ENCODE measurements at regions not wholly inside any gene's neighbourhood (a gene's known extent, or its start where the extent isn't known, plus 50 kb on each side); places are given as distances from the start of the nearest gene placed in this dataset.

DNA sequence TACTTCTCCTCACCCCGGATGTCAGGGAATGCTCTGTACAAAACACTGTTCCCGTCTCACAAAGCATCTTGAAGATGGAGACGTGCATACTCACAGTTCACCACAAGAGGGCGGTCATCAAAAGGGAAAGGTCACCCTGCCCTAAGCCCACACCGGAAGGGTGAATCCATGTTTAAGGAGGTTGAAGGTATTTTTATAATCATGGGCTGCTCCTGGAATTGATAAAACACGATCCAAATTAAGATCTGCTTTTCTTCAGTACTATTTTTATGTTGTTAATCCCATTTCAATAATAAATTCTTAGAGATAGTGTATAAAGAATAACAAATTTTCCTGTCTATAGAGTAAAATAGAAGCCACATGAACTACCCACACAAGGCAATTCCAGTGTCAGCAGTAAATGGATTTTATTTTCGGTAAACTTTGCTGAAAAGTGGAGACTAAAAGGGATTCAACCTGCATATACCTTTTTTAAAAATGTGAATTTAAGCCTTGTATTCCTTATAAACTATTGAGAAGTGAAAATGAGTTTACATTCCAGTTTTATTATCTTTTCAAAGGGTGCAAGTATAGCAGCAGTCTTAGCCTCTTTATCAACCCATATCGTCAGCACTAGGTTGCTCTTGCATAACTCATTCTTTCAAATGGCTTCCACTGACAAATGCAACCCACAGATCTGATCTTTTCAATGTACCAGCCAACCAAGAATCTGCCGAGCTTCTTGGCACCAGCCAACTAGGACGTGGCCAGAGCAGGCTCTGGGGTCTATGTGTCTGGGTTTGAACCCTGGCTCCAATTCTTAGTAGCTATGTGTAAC is 79.7 kb upstream of the MBOAT1 start:
- no peak overlapping the region for H3K4me2 ChIP-seq
- H3K4me1 ChIP-seq (ENCODE audit: insufficient read depth), result no peaks in the 10 kb centered on the region
- no peaks in the 10 kb centered on the region for H4K20me1 ChIP-seq (replicated peaks; ENCODE audit: insufficient read depth)
- no peak overlapping the region for H3K27ac Mint-ChIP-seq
- no peaks in the 10 kb centered on the region for H3K27me3 ChIP-seq (ENCODE audit: insufficient read depth)
- H3K9me2 ChIP-seq (ENCODE audit: insufficient read depth), result no peaks in the 10 kb centered on the region
- H3K4me1 Mint-ChIP-seq, result no peaks in the 10 kb centered on the region
- ATAC-seq, result peak; percentile 99
- H3K27me3 Mint-ChIP-seq (ENCODE audit: insufficient read depth, low read depth, poor library complexity), result peaks cover 3% of the 10 kb centered on the region
- no peak overlapping the region for H2AFZ ChIP-seq
- DNase-seq (ENCODE audit: low spot score), result peak; percentile 96
- H3K27ac ChIP-seq (ENCODE audit: low read depth), result no peak overlapping the region
- no peaks in the 10 kb centered on the region for H3K9me3 Mint-ChIP-seq
- no peaks in the 10 kb centered on the region for H3K79me2 ChIP-seq (replicated peaks; ENCODE audit: insufficient read depth)
- TF ChIP-seq JUNB (IDR thresholded peaks at IDR 0.05; ENCODE audit: unreplicated experiment) (no peak), STAT1 (IDR thresholded peaks at IDR 0.05; ENCODE audit: unreplicated experiment) (no peak), NANOG (IDR thresholded peaks at IDR 0.05; ENCODE audit: borderline replicate concordance) (no peak), CREB1 (CRISPR knock-in tag; IDR thresholded peaks at IDR 0.05; ENCODE audit: low read depth) (0 out of 2 replicates have a peak, but pooled peaks have one; percentile 18)
- TF ChIP-seq, protein P1, sequence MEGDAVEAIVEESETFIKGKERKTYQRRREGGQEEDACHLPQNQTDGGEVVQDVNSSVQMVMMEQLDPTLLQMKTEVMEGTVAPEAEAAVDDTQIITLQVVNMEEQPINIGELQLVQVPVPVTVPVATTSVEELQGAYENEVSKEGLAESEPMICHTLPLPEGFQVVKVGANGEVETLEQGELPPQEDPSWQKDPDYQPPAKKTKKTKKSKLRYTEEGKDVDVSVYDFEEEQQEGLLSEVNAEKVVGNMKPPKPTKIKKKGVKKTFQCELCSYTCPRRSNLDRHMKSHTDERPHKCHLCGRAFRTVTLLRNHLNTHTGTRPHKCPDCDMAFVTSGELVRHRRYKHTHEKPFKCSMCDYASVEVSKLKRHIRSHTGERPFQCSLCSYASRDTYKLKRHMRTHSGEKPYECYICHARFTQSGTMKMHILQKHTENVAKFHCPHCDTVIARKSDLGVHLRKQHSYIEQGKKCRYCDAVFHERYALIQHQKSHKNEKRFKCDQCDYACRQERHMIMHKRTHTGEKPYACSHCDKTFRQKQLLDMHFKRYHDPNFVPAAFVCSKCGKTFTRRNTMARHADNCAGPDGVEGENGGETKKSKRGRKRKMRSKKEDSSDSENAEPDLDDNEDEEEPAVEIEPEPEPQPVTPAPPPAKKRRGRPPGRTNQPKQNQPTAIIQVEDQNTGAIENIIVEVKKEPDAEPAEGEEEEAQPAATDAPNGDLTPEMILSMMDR (conservative IDR thresholded peaks at IDR 0.05; ENCODE audit: low read depth in 2 of 2), result peak; percentile 94 to 100
- TF ChIP-seq, protein P2, sequence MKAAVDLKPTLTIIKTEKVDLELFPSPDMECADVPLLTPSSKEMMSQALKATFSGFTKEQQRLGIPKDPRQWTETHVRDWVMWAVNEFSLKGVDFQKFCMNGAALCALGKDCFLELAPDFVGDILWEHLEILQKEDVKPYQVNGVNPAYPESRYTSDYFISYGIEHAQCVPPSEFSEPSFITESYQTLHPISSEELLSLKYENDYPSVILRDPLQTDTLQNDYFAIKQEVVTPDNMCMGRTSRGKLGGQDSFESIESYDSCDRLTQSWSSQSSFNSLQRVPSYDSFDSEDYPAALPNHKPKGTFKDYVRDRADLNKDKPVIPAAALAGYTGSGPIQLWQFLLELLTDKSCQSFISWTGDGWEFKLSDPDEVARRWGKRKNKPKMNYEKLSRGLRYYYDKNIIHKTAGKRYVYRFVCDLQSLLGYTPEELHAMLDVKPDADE (IDR thresholded peaks at IDR 0.05), result no peak
- TF ChIP-seq, protein P3, sequence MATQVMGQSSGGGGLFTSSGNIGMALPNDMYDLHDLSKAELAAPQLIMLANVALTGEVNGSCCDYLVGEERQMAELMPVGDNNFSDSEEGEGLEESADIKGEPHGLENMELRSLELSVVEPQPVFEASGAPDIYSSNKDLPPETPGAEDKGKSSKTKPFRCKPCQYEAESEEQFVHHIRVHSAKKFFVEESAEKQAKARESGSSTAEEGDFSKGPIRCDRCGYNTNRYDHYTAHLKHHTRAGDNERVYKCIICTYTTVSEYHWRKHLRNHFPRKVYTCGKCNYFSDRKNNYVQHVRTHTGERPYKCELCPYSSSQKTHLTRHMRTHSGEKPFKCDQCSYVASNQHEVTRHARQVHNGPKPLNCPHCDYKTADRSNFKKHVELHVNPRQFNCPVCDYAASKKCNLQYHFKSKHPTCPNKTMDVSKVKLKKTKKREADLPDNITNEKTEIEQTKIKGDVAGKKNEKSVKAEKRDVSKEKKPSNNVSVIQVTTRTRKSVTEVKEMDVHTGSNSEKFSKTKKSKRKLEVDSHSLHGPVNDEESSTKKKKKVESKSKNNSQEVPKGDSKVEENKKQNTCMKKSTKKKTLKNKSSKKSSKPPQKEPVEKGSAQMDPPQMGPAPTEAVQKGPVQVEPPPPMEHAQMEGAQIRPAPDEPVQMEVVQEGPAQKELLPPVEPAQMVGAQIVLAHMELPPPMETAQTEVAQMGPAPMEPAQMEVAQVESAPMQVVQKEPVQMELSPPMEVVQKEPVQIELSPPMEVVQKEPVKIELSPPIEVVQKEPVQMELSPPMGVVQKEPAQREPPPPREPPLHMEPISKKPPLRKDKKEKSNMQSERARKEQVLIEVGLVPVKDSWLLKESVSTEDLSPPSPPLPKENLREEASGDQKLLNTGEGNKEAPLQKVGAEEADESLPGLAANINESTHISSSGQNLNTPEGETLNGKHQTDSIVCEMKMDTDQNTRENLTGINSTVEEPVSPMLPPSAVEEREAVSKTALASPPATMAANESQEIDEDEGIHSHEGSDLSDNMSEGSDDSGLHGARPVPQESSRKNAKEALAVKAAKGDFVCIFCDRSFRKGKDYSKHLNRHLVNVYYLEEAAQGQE (IDR thresholded peaks at IDR 0.05; ENCODE audit: unreplicated experiment), result no peak
- H3K36me3 Mint-ChIP-seq (ENCODE audit: low read depth), result no peaks in the 10 kb centered on the region
- no peaks in the 10 kb centered on the region for H3F3A ChIP-seq (replicated peaks; ENCODE audit: low read depth)
- no peak overlapping the region for H3K4me3 ChIP-seq
- no peak overlapping the region for H3K4me3 Mint-ChIP-seq
- H3K36me3 ChIP-seq (ENCODE audit: insufficient read depth), result no peaks in the 10 kb centered on the region

DNA sequence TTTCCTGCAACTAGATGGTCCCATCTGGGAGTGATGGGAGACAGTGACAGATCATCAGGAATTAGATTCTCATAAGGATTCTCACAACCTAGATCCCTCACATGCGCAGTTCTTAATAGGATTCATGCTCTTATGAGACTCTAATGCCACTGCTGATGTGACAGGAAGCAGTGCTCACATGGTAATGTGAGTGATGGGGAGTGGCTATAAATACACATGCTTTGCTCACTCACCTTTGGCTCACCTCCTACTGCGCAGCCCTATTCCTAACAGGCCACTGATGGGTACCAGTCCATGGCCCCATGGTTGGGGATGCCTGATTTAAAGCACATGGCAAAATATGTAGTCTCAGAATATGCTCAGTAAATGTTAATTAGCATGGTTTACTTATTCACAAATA is 80.6 kb upstream of the MBOAT1 start:
- no peaks in the 10 kb centered on the region for H3K9me2 ChIP-seq (ENCODE audit: insufficient read depth)
- no peaks in the 10 kb centered on the region for H3K79me2 ChIP-seq (replicated peaks; ENCODE audit: insufficient read depth)
- no peaks in the 10 kb centered on the region for H3K4me1 Mint-ChIP-seq
- H3K27ac Mint-ChIP-seq, result no peak overlapping the region
- no peak overlapping the region for H3K27ac ChIP-seq (ENCODE audit: low read depth)
- no peaks in the 10 kb centered on the region for H3K9me3 Mint-ChIP-seq
- H3F3A ChIP-seq (replicated peaks; ENCODE audit: low read depth), result no peaks in the 10 kb centered on the region
- no peak for DNase-seq (ENCODE audit: low spot score)
- no peaks in the 10 kb centered on the region for H3K4me1 ChIP-seq (ENCODE audit: insufficient read depth)
- no peak overlapping the region for H3K4me3 Mint-ChIP-seq
- no peak overlapping the region for H3K4me2 ChIP-seq
- no peak for ATAC-seq
- no peaks in the 10 kb centered on the region for H3K36me3 Mint-ChIP-seq (ENCODE audit: low read depth)
- H3K4me3 ChIP-seq, result no peak overlapping the region
- H3K36me3 ChIP-seq (ENCODE audit: insufficient read depth), result no peaks in the 10 kb centered on the region
- H3K27me3 Mint-ChIP-seq (ENCODE audit: insufficient read depth, low read depth, poor library complexity), result peaks cover 3% of the 10 kb centered on the region
- H4K20me1 ChIP-seq (replicated peaks; ENCODE audit: insufficient read depth), result no peaks in the 10 kb centered on the region
- no peaks in the 10 kb centered on the region for H3K27me3 ChIP-seq (ENCODE audit: insufficient read depth)
- no peak overlapping the region for H2AFZ ChIP-seq
- TF ChIP-seq, protein P4, sequence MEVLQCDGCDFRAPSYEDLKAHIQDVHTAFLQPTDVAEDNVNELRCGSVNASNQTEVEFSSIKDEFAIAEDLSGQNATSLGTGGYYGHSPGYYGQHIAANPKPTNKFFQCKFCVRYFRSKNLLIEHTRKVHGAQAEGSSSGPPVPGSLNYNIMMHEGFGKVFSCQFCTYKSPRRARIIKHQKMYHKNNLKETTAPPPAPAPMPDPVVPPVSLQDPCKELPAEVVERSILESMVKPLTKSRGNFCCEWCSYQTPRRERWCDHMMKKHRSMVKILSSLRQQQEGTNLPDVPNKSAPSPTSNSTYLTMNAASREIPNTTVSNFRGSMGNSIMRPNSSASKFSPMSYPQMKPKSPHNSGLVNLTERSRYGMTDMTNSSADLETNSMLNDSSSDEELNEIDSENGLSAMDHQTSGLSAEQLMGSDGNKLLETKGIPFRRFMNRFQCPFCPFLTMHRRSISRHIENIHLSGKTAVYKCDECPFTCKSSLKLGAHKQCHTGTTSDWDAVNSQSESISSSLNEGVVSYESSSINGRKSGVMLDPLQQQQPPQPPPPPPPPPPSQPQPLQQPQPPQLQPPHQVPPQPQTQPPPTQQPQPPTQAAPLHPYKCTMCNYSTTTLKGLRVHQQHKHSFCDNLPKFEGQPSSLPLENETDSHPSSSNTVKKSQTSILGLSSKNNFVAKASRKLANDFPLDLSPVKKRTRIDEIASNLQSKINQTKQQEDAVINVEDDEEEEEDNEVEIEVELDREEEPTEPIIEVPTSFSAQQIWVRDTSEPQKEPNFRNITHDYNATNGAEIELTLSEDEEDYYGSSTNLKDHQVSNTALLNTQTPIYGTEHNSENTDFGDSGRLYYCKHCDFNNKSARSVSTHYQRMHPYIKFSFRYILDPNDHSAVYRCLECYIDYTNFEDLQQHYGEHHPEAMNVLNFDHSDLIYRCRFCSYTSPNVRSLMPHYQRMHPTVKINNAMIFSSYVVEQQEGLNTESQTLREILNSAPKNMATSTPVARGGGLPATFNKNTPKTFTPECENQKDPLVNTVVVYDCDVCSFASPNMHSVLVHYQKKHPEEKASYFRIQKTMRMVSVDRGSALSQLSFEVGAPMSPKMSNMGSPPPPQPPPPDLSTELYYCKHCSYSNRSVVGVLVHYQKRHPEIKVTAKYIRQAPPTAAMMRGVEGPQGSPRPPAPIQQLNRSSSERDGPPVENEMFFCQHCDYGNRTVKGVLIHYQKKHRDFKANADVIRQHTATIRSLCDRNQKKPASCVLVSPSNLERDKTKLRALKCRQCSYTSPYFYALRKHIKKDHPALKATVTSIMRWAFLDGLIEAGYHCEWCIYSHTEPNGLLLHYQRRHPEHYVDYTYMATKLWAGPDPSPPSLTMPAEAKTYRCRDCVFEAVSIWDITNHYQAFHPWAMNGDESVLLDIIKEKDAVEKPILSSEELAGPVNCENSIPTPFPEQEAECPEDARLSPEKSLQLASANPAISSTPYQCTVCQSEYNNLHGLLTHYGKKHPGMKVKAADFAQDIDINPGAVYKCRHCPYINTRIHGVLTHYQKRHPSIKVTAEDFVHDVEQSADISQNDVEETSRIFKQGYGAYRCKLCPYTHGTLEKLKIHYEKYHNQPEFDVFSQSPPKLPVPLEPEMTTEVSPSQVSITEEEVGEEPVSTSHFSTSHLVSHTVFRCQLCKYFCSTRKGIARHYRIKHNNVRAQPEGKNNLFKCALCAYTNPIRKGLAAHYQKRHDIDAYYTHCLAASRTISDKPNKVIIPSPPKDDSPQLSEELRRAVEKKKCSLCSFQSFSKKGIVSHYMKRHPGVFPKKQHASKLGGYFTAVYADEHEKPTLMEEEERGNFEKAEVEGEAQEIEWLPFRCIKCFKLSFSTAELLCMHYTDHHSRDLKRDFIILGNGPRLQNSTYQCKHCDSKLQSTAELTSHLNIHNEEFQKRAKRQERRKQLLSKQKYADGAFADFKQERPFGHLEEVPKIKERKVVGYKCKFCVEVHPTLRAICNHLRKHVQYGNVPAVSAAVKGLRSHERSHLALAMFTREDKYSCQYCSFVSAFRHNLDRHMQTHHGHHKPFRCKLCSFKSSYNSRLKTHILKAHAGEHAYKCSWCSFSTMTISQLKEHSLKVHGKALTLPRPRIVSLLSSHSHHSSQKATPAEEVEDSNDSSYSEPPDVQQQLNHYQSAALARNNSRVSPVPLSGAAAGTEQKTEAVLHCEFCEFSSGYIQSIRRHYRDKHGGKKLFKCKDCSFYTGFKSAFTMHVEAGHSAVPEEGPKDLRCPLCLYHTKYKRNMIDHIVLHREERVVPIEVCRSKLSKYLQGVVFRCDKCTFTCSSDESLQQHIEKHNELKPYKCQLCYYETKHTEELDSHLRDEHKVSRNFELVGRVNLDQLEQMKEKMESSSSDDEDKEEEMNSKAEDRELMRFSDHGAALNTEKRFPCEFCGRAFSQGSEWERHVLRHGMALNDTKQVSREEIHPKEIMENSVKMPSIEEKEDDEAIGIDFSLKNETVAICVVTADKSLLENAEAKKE (CRISPR knock-in tag; IDR thresholded peaks at IDR 0.05), result no peak
- no peak for TF ChIP-seq NANOG (IDR thresholded peaks at IDR 0.05; ENCODE audit: borderline replicate concordance)
